Upper lobe of left lung (tissue), 6 donors: ENCODE measurements at regions not wholly inside any gene's neighbourhood (a gene's known extent, or its start where the extent isn't known, plus 50 kb on each side); places are given as distances from the start of the nearest gene placed in this dataset.

ENCODE experiments used
- ATAC-seq, 2 donors: fragments of 200-7000 bp; cut with Tn5 transposase; one replicate each; pipeline ENCODE4 v1.9.1; 2022; ENCODE audit warnings: mild to moderate bottlenecking in 2 of 2, moderate library complexity in 2 of 2; ENCODE audit not compliant: low FRiP score in 2 of 2
- DNase-seq, 2 donors: peaks; one replicate each; pipeline ENCODE4 v3.0.0-alpha.2; 2019 to 2020
- H3K27ac ChIP-seq, 4 donors: fragments of 200-600 bp; sonication (generic); one replicate each; pipeline ENCODE4 v1.5.1; 2016 to 2019
- H3K27me3 ChIP-seq, 4 donors: fragments of 200-600 bp; sonication (generic); one replicate each; pipeline ENCODE4 v1.5.1; 2017 to 2019
- H3K36me3 ChIP-seq, 4 donors: fragments of 200-600 bp; sonication (generic); one replicate each; pipeline ENCODE4 v1.5.1; 2016 to 2019
- H3K4me1 ChIP-seq, 4 donors: fragments of 200-600 bp; sonication (generic); one replicate each; pipeline ENCODE4 v1.5.1; 2018 to 2019
- H3K4me3 ChIP-seq, 4 donors: fragments of 200-600 bp; sonication (generic); one replicate each; pipeline ENCODE4 v1.5.1; 2017 to 2019; ENCODE audit warnings: mild to moderate bottlenecking in 2 of 4, moderate library complexity in 1 of 4
- H3K9me3 ChIP-seq, 4 donors: fragments of 200-600 bp; sonication (generic); one replicate each; pipeline ENCODE4 v1.5.1; 2018 to 2019
- EP300 ChIP-seq, 4 donors: sonication (generic); formaldehyde crosslinking; IDR thresholded peaks; one replicate each; pipeline ENCODE4 v1.5.1; 2017; ENCODE audit warnings: antibody characterized with exemption in 4 of 4, control low read depth in 2 of 4
- POLR2A ChIP-seq, 4 donors: fragments of 450-650 bp; IDR thresholded peaks; one replicate each; pipeline ENCODE4 v1.5.1; 2016 to 2017; ENCODE audit warnings: antibody characterized with exemption in 4 of 4, mild to moderate bottlenecking in 2 of 4
- POLR2AphosphoS5 ChIP-seq, 2 donors: sonication (generic); formaldehyde crosslinking; IDR thresholded peaks; one replicate each; pipeline ENCODE4 v1.5.1; 2017; ENCODE audit warnings: antibody characterized with exemption in 2 of 2
- WGBS, 2 donors: methylation state at CpG; one replicate each; pipeline ENCODE4 v1.1.5; 2017 to 2018; 5-methylcytosine and 5-hydroxymethylcytosine counted together
- TF ChIP-seq, protein P1 (sequence below), 6 experiments: fragments of 450-650 bp in 4 of 6; fragments of 200-600 bp in 2 of 6; sonication (generic) in 2 of 6; IDR thresholded peaks; one replicate each; pipeline ENCODE4 v1.5.1; 2016 to 2019; ENCODE audit warnings: antibody characterized with exemption in 6 of 6
- donor health status: DM: no; HTN: no; CAD: no; lungs with moderate emphysema.
- donor health status: DM: no; HTN: yes; CAD: no; lungs with severe emphysema.

DNA sequence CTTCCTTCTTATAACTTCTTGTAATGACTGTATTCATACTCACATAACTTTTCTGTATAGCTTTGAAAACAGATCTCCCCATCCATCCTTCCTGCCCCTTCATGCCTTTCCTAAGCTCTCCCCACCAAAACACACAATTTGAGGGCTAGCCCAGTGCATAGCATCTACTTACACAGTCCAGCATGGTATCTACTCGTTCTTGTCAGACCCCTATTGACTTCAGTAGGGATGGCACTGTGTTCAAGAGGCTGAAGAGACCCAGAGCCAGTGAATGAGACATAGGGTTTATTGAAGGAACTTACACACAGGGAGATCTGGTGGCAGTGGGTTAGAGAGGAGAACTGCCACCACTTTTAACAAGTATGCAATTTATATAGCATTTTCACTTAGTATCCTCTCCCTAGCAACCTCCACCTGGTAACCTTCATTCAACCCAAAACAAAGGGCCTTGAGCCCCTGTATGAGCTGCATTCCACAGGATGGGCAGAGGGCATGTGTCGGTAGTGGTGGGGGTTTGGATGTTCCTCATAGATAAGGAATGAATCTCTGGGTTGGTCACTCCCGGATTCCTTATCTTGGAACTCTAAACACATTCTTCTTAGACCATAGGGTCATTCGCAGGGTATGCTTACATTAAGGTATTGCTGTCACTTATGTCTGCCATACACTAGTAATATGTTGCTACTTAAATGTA is 64.9 kb upstream of the GNG12 start:
- Histone ChIP-seq H3K27me3 (no peaks in the 10 kb centered on the region), H3K36me3 (no peaks in the 10 kb centered on the region), H3K27ac (no peak overlapping the region), H3K4me3 (no peak overlapping the region), H3K9me3 (no peaks in the 10 kb centered on the region), H3K4me1 (no peaks in the 10 kb centered on the region)
- 56 to 63% methylated on average over 4 of the region's 4 CpGs for WGBS, 2 donors
- TF ChIP-seq POLR2A (IDR thresholded peaks at IDR 0.05) (no peak), POLR2AphosphoS5 (IDR thresholded peaks at IDR 0.05) (no peak), EP300 (IDR thresholded peaks at IDR 0.05) (no peak)
- TF ChIP-seq, protein P1, sequence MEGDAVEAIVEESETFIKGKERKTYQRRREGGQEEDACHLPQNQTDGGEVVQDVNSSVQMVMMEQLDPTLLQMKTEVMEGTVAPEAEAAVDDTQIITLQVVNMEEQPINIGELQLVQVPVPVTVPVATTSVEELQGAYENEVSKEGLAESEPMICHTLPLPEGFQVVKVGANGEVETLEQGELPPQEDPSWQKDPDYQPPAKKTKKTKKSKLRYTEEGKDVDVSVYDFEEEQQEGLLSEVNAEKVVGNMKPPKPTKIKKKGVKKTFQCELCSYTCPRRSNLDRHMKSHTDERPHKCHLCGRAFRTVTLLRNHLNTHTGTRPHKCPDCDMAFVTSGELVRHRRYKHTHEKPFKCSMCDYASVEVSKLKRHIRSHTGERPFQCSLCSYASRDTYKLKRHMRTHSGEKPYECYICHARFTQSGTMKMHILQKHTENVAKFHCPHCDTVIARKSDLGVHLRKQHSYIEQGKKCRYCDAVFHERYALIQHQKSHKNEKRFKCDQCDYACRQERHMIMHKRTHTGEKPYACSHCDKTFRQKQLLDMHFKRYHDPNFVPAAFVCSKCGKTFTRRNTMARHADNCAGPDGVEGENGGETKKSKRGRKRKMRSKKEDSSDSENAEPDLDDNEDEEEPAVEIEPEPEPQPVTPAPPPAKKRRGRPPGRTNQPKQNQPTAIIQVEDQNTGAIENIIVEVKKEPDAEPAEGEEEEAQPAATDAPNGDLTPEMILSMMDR (IDR thresholded peaks at IDR 0.05) = no peak
- ATAC-seq (no peak), DNase-seq (no peak)

DNA sequence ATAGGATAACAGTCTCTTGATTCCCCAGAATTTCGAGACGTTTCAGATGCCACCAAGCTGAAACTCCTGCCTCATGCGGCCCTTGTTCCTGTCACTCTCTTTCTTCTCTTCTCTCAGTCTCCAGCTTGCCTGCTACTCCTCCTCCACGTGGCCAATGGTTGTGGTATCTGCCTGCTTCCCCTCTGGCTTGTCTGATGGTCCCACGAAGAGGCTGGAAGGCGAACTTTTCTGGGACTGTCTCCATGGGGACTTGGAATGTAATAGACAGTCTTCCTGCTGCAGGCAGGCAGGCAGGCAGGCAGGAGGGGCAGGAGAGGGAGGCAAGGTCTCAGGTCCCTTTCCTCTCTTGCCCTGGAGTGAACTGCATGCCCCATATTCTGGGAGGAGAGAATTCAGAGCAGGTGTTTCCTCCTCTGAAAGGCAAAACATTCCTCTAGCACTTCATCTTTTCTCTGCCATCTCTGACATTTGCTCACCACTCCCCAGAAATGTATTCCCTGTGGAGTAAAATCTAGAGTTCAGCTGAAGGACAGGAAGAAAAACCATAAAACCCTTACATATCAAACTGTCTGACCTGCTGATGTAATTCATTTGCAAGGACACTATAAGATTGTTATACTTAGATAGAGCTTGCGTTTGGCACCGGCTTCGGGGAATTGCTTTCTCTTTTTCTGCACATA is 64.1 kb upstream of the GNG12 start:
- ATAC-seq (no peak), DNase-seq (no peak)
- Histone ChIP-seq H3K9me3 (no peaks in the 10 kb centered on the region), H3K4me3 (no peak overlapping the region), H3K27me3 (no peaks in the 10 kb centered on the region), H3K36me3 (no peaks in the 10 kb centered on the region), H3K4me1 (no peaks in the 10 kb centered on the region), H3K27ac (no peak overlapping the region)
- no peak for TF ChIP-seq POLR2A (IDR thresholded peaks at IDR 0.05)
- TF ChIP-seq, protein P1 (IDR thresholded peaks at IDR 0.05) = no peak
- no peak for TF ChIP-seq EP300 (IDR thresholded peaks at IDR 0.05)
- TF ChIP-seq POLR2AphosphoS5 (IDR thresholded peaks at IDR 0.05) = no peak
- WGBS, 2 donors = 21 to 49% methylated on average over 7 to 9 of the region's 9 CpGs

DNA sequence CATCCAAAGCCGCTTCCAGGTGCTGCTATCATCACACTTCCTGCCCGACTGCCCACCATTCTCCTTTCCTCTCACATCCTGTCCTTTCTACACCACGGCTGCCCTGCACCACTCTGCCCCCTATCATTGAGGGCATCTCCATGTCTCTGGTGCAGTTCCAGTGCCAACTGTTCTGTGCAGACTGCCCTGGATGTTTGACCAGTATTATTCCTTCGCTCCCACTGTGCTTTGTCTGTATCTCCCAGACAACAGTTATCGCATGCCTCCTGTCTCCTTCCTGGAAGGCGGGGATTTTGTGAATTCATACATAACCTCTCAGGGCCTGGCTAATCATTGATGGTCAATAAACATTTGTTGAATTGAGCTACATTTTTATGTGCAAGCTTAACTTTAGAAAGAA is 63.6 kb upstream of the GNG12 start:
- no peak for ATAC-seq
- WGBS, 2 donors = 68 to 76% methylated on average over 6 of the region's 6 CpGs
- Histone ChIP-seq H3K9me3 (no peaks in the 10 kb centered on the region), H3K4me3 (no peak overlapping the region), H3K36me3 (no peaks in the 10 kb centered on the region), H3K27me3 (no peaks in the 10 kb centered on the region), H3K4me1 (no peaks in the 10 kb centered on the region), H3K27ac (no peak overlapping the region)
- DNase-seq = no peak
- TF ChIP-seq, protein P1 (IDR thresholded peaks at IDR 0.05) = no peak
- no peak for TF ChIP-seq POLR2AphosphoS5 (IDR thresholded peaks at IDR 0.05)
- no peak for TF ChIP-seq POLR2A (IDR thresholded peaks at IDR 0.05)
- no peak for TF ChIP-seq EP300 (IDR thresholded peaks at IDR 0.05)

DNA sequence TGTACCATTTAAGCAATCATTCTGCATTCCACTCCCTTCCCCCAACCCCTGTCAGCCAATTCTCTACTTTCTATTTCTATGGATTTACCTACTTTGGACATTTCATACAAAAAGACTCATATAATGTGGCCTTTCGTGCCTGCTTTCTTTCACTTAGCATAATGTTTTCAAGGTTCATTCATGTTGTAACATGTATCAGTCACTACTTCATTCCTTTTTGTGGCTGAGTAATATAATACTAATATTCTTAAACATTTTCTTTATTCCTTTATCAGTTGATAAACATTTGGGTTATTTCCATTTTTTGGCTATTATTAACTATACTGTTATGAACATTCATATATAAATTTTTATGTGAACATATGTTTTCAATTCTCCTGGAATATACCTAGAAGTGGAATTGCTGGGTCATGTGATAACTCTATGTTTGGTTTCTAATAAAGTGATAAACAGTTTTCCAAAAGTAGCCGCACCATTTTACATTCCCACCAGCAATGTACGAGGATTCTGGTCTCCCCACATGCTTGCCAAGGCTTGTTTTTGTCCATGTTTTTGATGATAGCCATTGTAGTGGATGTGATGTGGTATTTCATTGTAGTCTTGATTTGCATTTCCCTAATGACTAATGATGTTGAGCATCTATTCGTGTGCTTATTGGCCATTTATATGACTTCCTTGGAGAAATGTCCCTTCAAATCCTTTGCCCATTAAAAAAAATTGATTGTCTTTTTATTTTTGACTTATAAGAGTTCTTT is 61.9 kb upstream of the GNG12 start:
- Histone ChIP-seq H3K27ac (no peak overlapping the region), H3K9me3 (no peaks in the 10 kb centered on the region), H3K4me3 (no peak overlapping the region), H3K4me1 (peaks cover 0 to 2% (median 0%) of the 10 kb centered on the region in 4 donors), H3K36me3 (no peaks in the 10 kb centered on the region), H3K27me3 (no peaks in the 10 kb centered on the region)
- 87 to 91% methylated on average over 4 of the region's 4 CpGs for WGBS, 2 donors
- DNase-seq = no peak
- TF ChIP-seq POLR2A (IDR thresholded peaks at IDR 0.05) (no peak), EP300 (IDR thresholded peaks at IDR 0.05) (no peak), POLR2AphosphoS5 (IDR thresholded peaks at IDR 0.05) (no peak)
- TF ChIP-seq, protein P1 (IDR thresholded peaks at IDR 0.05) = no peak
- ATAC-seq = no peak
